GM20431 (cell line): ENCODE measurements at regions not wholly inside any gene's neighbourhood (a gene's known extent, or its start where the extent isn't known, plus 50 kb on each side); places are given as distances from the start of the nearest gene placed in this dataset.
"Not testable (repeated sequence)": the region's sequence is repeated elsewhere in the genome, so short reads cannot be mapped to it uniquely, and the experiment has no call there.

ENCODE experiments used
- in situ Hi-C: fragments of 300-500 bp; cut with MseI, MboI; formaldehyde crosslinking; loops from one replicate; pipeline ENCODE4 v1.15.0; 2020; ENCODE audit warnings: low sequenced_read_pairs; ENCODE audit not compliant: unreplicated experiment

- in situ Hi-C loops = loop anchor here (25.0 kb wide), 2 partner anchors 103 to 253 kb away; no protein-coding TSS in a partner anchor
Observed at GRCh38 chr16:47884116-47884725, 271.6 kb downstream of the ABCC12 start.

- in situ Hi-C loops = loop anchor here (25.0 kb wide), 2 partner anchors 106 to 256 kb away; no protein-coding TSS in a partner anchor
Observed at GRCh38 chr16:47881574-47881973, 274.2 kb downstream of the ABCC12 start.

GRCh38 chr16:47880653-47881052 lies 275.1 kb downstream of the ABCC12 start:
- in situ Hi-C loops = loop anchor here (25.0 kb wide), 2 partner anchors 107 to 257 kb away; no protein-coding TSS in a partner anchor

- in situ Hi-C loops = loop anchor here (25.0 kb wide), 2 partner anchors 110 to 260 kb away; no protein-coding TSS in a partner anchor
Observed at GRCh38 chr16:47877166-47877565, 278.6 kb downstream of the ABCC12 start.

- in situ Hi-C loops = loop anchor here (25.0 kb wide), 2 partner anchors 111 to 261 kb away; no protein-coding TSS in a partner anchor
Observed at GRCh38 chr16:47876511-47876910, 279.3 kb downstream of the ABCC12 start.

GRCh38 chr16:47873434-47873833 lies 282.4 kb downstream of the ABCC12 start:
- in situ Hi-C loops = no loop called here

- in situ Hi-C loops = no loop called here
Observed at GRCh38 chr16:47872225-47872624, 283.6 kb downstream of the ABCC12 start.

- in situ Hi-C loops = no loop called here
Observed at GRCh38 chr16:47866423-47866822, 289.4 kb downstream of the ABCC12 start.

- in situ Hi-C loops = no loop called here
Observed at GRCh38 chr16:47865337-47865855, 290.4 kb downstream of the ABCC12 start.

GRCh38 chr16:47864262-47864661 lies 291.5 kb downstream of the ABCC12 start:
- in situ Hi-C loops = not testable (repeated sequence)

GRCh38 chr16:47861999-47862398 lies 293.8 kb downstream of the ABCC12 start:
- in situ Hi-C loops = no loop called here

- in situ Hi-C loops = no loop called here
Observed at GRCh38 chr16:47858333-47858982, 297.3 kb downstream of the ABCC12 start.

GRCh38 chr16:47855431-47855830 lies 300.4 kb downstream of the ABCC12 start:
- in situ Hi-C loops = no loop called here

- in situ Hi-C loops = no loop called here
Observed at GRCh38 chr16:47854737-47855136, 301.1 kb downstream of the ABCC12 start.

- in situ Hi-C loops = no loop called here
Observed at GRCh38 chr16:47852991-47853390, 302.8 kb downstream of the ABCC12 start.

GRCh38 chr16:47851146-47851545 lies 304.6 kb downstream of the ABCC12 start:
- in situ Hi-C loops = no loop called here

- in situ Hi-C loops = no loop called here
Observed at GRCh38 chr16:47849736-47850135, 306.1 kb downstream of the ABCC12 start.

GRCh38 chr16:47848421-47849109 lies 307.2 kb downstream of the ABCC12 start:
- in situ Hi-C loops = no loop called here

- in situ Hi-C loops = no loop called here
Observed at GRCh38 chr16:47847220-47847970, 308.4 kb downstream of the ABCC12 start.

- in situ Hi-C loops = no loop called here
Observed at GRCh38 chr16:47834485-47835024, 321.2 kb downstream of the ABCC12 start.
